ENCODE measurements at regions not wholly inside any gene's neighbourhood (a gene's known extent, or its start where the extent isn't known, plus 50 kb on each side); places are given as distances from the start of the nearest gene placed in this dataset.

DNA sequence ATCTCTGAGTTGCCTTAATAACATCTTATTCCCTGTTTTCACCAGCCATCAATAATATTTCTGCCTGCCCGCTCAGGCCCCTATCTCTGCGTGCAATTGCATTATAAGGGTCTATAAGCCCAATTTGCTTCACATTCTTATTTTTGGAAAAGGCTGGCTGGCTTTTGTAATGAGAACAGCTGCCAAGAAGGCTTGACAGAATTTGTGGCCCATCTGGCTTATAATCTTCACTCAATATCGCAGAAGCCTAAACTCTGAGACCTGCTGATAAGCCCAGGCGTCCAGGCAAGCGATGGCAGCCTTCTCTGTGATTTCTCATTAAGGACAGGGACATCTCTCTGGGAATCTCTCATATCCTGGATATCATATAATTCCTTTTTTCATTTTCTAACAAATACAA, 1618.6 kb upstream of the CELF4 start:
- H3K27ac ChIP-seq: no peak overlapping the region
- TF ChIP-seq, protein P1, sequence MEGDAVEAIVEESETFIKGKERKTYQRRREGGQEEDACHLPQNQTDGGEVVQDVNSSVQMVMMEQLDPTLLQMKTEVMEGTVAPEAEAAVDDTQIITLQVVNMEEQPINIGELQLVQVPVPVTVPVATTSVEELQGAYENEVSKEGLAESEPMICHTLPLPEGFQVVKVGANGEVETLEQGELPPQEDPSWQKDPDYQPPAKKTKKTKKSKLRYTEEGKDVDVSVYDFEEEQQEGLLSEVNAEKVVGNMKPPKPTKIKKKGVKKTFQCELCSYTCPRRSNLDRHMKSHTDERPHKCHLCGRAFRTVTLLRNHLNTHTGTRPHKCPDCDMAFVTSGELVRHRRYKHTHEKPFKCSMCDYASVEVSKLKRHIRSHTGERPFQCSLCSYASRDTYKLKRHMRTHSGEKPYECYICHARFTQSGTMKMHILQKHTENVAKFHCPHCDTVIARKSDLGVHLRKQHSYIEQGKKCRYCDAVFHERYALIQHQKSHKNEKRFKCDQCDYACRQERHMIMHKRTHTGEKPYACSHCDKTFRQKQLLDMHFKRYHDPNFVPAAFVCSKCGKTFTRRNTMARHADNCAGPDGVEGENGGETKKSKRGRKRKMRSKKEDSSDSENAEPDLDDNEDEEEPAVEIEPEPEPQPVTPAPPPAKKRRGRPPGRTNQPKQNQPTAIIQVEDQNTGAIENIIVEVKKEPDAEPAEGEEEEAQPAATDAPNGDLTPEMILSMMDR (conservative IDR thresholded peaks at IDR 0.05): no peak

GRCh38 chr18:39178166-39178565, 1612.6 kb upstream of the CELF4 start:
- H3K27ac ChIP-seq: no peak overlapping the region
- TF ChIP-seq, protein P1 (conservative IDR thresholded peaks at IDR 0.05): no peak

DNA sequence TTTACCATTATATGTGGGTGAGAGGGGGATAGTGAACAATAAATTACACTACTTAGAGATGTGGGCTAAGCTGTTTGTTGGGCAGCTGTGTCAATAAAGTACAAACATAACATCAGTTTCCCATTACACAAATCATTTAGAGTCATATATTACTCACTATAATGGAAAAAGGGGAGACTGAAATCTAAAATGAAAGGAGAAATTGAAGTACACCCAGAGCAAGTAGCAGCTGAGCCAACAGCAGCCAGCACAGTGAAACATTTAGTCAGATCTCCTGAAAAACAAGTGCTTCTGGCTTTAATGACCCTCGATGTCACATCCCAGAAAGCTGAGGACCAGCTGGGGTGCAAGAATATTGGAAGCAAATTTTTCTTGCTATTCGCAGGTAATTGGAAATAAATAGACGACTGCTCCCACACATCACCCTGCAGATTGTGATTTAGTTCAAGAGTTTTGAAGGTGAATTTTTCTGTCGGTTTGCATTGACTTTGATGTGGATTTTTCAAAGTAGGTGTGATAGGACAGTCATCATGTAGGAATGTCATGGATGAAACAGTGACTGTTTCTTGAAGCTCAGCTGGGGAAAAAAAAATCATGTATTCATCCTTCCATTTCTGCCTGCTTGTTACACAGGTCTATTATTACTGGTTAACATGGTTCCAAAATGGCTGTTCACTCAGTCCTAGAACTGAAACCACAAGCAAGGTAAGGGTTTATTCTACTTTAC, 1607.3 kb upstream of the CELF4 start:
- no peak overlapping the region for H3K27ac ChIP-seq
- TF ChIP-seq, protein P1 (conservative IDR thresholded peaks at IDR 0.05): no peak

DNA sequence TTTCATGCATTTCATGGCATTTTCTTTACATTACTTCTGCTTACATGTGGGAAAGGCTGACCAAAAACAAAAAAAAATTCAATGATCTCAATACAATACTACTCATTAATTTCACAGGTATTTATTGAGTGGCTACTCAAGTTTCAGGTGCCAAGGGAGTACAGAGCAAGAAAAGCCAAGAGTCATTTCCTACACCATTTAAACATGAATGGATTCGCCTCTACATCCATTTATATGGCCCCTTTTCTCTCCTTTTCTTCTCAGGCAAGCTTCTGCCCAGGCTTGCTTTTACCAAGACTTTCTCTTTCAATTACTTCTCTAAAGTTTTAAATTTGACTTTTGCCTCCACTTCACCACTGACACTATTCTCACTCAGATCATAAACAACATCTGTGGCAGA, 1603.1 kb upstream of the CELF4 start:
- TF ChIP-seq, protein P1 (conservative IDR thresholded peaks at IDR 0.05): no peak
- no peak overlapping the region for H3K27ac ChIP-seq

DNA sequence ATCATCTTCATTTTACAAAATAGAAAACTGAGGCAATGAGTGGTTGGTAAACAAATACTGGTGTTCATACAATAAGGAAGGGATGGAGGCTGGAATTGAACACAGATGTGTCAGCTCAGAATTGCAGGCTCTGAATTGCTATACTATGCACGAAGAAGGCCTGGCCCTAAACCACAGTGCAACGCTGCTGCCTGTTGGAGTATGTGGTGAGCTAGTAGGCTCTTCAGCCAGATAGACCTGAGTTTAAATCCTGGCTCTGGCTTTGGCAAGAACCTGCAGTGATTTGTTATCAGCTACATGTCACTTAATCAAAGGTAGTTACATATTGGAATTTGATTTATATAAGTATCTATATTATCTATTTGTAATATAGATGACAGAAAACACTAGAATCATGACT, 1602.4 kb upstream of the CELF4 start:
- H3K27ac ChIP-seq: no peak overlapping the region
- TF ChIP-seq, protein P1 (conservative IDR thresholded peaks at IDR 0.05): no peak

- H3K27ac ChIP-seq: no peak overlapping the region
- TF ChIP-seq, protein P1 (conservative IDR thresholded peaks at IDR 0.05): no peak
Observed at GRCh38 chr18:39166776-39167175, 1601.2 kb upstream of the CELF4 start.

GRCh38 chr18:39162013-39162827, 1596.6 kb upstream of the CELF4 start:
- TF ChIP-seq, protein P1 (conservative IDR thresholded peaks at IDR 0.05): peak; percentile 26
- no peak overlapping the region for H3K27ac ChIP-seq

Measured in VCaP (cell line).